Kidney (tissue), 13 donors: ENCODE measurements at regions not wholly inside any gene's neighbourhood (a gene's known extent, or its start where the extent isn't known, plus 50 kb on each side); places are given as distances from the start of the nearest gene placed in this dataset.

Experiments
- DNase-seq, 5 donors: peaks; one replicate each; pipeline ENCODE4 v3.0.0-alpha.2; 2013 to 2020
- FAIRE-seq: peaks from 2 replicates; lab custom pipeline; 2012; peaks lifted over from hg19 to GRCh38; lab: Jason Lieb, UNC
- H3K27ac ChIP-seq, 2 donors: one replicate each; pipeline ENCODE4 v1.7.0; 2013; ENCODE audit warnings: low read depth in 2 of 2, low read length in 2 of 2, inconsistent platforms in 1 of 2
- H3K27me3 ChIP-seq: one replicate; pipeline ENCODE4 v1.7.1; 2013; ENCODE audit warnings: low read length, inconsistent platforms; ENCODE audit not compliant: control insufficient read depth, insufficient read depth
- H3K36me3 ChIP-seq, 3 donors: one replicate each; pipeline versions ENCODE4 v1.7.0 to v1.7.1; 2013; ENCODE audit warnings: low read length in 3 of 3, control low read depth in 1 of 3, inconsistent platforms in 1 of 3; ENCODE audit not compliant: insufficient read depth in 3 of 3, control insufficient read depth in 2 of 3
- H3K4me1 ChIP-seq, 3 donors: one replicate each; pipeline versions ENCODE4 v1.7.0 to v1.7.1; 2013; ENCODE audit warnings: low read length in 3 of 3, inconsistent platforms in 1 of 3, low read depth in 1 of 3; ENCODE audit not compliant: control insufficient read depth in 2 of 3, insufficient read depth in 2 of 3
- H3K4me3 ChIP-seq, 3 donors: one replicate each; pipeline versions ENCODE4 v1.7.0 to v1.8.1; 2013; ENCODE audit warnings: low read length in 3 of 3, control low read depth in 1 of 3, inconsistent platforms in 1 of 3
- H3K9ac ChIP-seq, 3 donors: one replicate each; pipeline versions ENCODE4 v1.7.0 to v1.7.1; 2013; ENCODE audit warnings: low read length in 3 of 3, control low read depth in 1 of 3, inconsistent platforms in 1 of 3
- H3K9me3 ChIP-seq, 3 donors: one replicate each; pipeline versions ENCODE4 v1.7.0 to v1.7.1; 2013; ENCODE audit warnings: low read length in 3 of 3, control low read depth in 1 of 3, inconsistent platforms in 1 of 3; ENCODE audit not compliant: control insufficient read depth in 2 of 3, insufficient read depth in 1 of 3
- CTCF ChIP-seq: IDR thresholded peaks from 3 replicates; pipeline ENCODE4 v1.5.1; 2012; ENCODE audit warnings: mild to moderate bottlenecking, moderate library complexity, borderline replicate concordance; ENCODE audit not compliant: insufficient read depth; ENCODE audit errors: extremely low read depth
- intact Hi-C: fragments of 100-400 bp; cut with DNase I; formaldehyde crosslinking; loops from one replicate; pipeline ENCODE4 v1.11.1; 2022
- donor health status: control.
- donor health status: control.
- donor health status: control.
- donor health status: control.
- donor health status: control.
- donor health status: DM: yes; HTN: yes; CAD: no.
- donor health status: Normal renal cell carcinoma (clear cell type).

- H3K4me1 ChIP-seq: no peaks in the 10 kb centered on the region
- no peak overlapping the region for H3K4me3 ChIP-seq
- H3K9me3 ChIP-seq: no peaks in the 10 kb centered on the region
- no peak overlapping the region for H3K9ac ChIP-seq
- H3K27ac ChIP-seq: no peak overlapping the region
- intact Hi-C loops: no loop called here
- H3K27me3 ChIP-seq: no peaks in the 10 kb centered on the region
- FAIRE-seq (no peak), DNase-seq (no peak)
- no peaks in the 10 kb centered on the region for H3K36me3 ChIP-seq
- TF ChIP-seq CTCF: no peak
Measured at GRCh38 chr13:61654481-61654880, 238.8 kb upstream of the PCDH20 start.

- H3K4me3 ChIP-seq: no peak overlapping the region
- no peak overlapping the region for H3K9ac ChIP-seq
- no peaks in the 10 kb centered on the region for H3K9me3 ChIP-seq
- no peak for FAIRE-seq
- H3K36me3 ChIP-seq: no peaks in the 10 kb centered on the region
- no peak for TF ChIP-seq CTCF
- no peaks in the 10 kb centered on the region for H3K4me1 ChIP-seq
- no peak overlapping the region for H3K27ac ChIP-seq
- intact Hi-C loops: no loop called here
- no peak for DNase-seq
- H3K27me3 ChIP-seq: no peaks in the 10 kb centered on the region
Measured at GRCh38 chr13:61648547-61648946, 232.9 kb upstream of the PCDH20 start.

GRCh38 chr13:61612192-61612591 is 196.5 kb upstream of the PCDH20 start:
- H3K4me3 ChIP-seq: no peak overlapping the region
- no peaks in the 10 kb centered on the region for H3K36me3 ChIP-seq
- no peak overlapping the region for H3K27ac ChIP-seq
- H3K4me1 ChIP-seq: no peaks in the 10 kb centered on the region
- peak; percentile 27 for FAIRE-seq
- no peak for TF ChIP-seq CTCF
- intact Hi-C loops: no loop called here
- no peak for DNase-seq
- H3K9me3 ChIP-seq: no peaks in the 10 kb centered on the region
- no peak overlapping the region for H3K9ac ChIP-seq
- H3K27me3 ChIP-seq: no peaks in the 10 kb centered on the region

GRCh38 chr13:61608138-61608537 is 192.5 kb upstream of the PCDH20 start:
- Histone ChIP-seq H3K9me3 (no peaks in the 10 kb centered on the region), H3K27me3 (no peaks in the 10 kb centered on the region), H3K27ac (no peak overlapping the region), H3K4me3 (no peak overlapping the region), H3K36me3 (no peaks in the 10 kb centered on the region), H3K9ac (no peak overlapping the region), H3K4me1 (no peaks in the 10 kb centered on the region)
- intact Hi-C loops: no loop called here
- no peak for FAIRE-seq
- no peak for DNase-seq
- no peak for TF ChIP-seq CTCF
